Nephron (organoid): ENCODE measurements at regions not wholly inside any gene's neighbourhood (a gene's known extent, or its start where the extent isn't known, plus 50 kb on each side); places are given as distances from the start of the nearest gene placed in this dataset.

Experiments
- H3K27ac Mint-ChIP-seq, 3 experiments: 2 replicates each; pipeline ENCODE4 v1.8.0; 2020; ENCODE audit warnings: mixed read lengths in 3 of 3, mild to moderate bottlenecking in 2 of 3, moderate library complexity in 1 of 3
- H3K27me3 Mint-ChIP-seq: 2 replicates; pipeline ENCODE4 v1.8.0; 2021; ENCODE audit warnings: low read depth, mild to moderate bottlenecking, moderate library complexity, mixed read lengths
- H3K36me3 Mint-ChIP-seq: 2 replicates; pipeline ENCODE4 v1.8.0; 2020; ENCODE audit warnings: low read depth, mixed read lengths
- H3K4me1 Mint-ChIP-seq: 2 replicates; pipeline ENCODE4 v1.8.0; 2020; ENCODE audit warnings: mixed read lengths
- H3K4me3 Mint-ChIP-seq, 3 experiments: 2 replicates each; pipeline ENCODE4 v1.8.0; 2020; ENCODE audit warnings: mild to moderate bottlenecking in 3 of 3, mixed read lengths in 3 of 3, moderate library complexity in 2 of 3
- H3K9me3 Mint-ChIP-seq: 2 replicates; pipeline ENCODE4 v1.8.0; 2020; ENCODE audit warnings: mixed read lengths
- TF ChIP-seq, protein P1 (sequence below), 3 experiments: fragments of 200-600 bp; sonication (generic); IDR thresholded peaks; one replicate each; pipeline ENCODE4 v1.5.0; 2021; ENCODE audit warnings: antibody characterized with exemption in 3 of 3; ENCODE audit not compliant: unreplicated experiment in 3 of 3

DNA sequence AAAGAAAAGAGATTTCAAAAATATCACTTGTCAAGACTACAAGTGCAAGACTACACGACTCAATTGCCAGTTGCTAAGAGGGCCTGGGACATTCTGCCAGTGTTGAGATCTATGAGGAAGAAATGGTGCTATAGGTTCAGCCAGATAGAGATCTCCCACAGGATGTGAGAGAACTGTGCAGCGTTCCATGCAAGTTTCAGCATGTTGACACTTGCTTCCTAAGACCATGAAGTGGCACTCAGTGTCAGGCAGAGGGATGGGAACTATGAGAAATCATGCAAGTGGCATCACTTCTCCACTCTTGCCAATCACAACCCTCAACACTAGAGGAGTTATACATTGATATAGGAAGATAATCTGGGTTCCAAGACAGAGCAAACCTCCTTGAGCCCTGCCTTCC is 210.3 kb downstream of the CHRM2 start:
- peaks cover 14% of the 10 kb centered on the region for H3K4me1 Mint-ChIP-seq
- H3K9me3 Mint-ChIP-seq = no peaks in the 10 kb centered on the region
- no peak overlapping the region for H3K27ac Mint-ChIP-seq
- TF ChIP-seq, protein P1, sequence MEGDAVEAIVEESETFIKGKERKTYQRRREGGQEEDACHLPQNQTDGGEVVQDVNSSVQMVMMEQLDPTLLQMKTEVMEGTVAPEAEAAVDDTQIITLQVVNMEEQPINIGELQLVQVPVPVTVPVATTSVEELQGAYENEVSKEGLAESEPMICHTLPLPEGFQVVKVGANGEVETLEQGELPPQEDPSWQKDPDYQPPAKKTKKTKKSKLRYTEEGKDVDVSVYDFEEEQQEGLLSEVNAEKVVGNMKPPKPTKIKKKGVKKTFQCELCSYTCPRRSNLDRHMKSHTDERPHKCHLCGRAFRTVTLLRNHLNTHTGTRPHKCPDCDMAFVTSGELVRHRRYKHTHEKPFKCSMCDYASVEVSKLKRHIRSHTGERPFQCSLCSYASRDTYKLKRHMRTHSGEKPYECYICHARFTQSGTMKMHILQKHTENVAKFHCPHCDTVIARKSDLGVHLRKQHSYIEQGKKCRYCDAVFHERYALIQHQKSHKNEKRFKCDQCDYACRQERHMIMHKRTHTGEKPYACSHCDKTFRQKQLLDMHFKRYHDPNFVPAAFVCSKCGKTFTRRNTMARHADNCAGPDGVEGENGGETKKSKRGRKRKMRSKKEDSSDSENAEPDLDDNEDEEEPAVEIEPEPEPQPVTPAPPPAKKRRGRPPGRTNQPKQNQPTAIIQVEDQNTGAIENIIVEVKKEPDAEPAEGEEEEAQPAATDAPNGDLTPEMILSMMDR (IDR thresholded peaks at IDR 0.05; ENCODE audit: unreplicated experiment in 3 of 3) = no peak
- H3K36me3 Mint-ChIP-seq = no peaks in the 10 kb centered on the region
- H3K27me3 Mint-ChIP-seq = peaks cover 3% of the 10 kb centered on the region
- no peak overlapping the region for H3K4me3 Mint-ChIP-seq

DNA sequence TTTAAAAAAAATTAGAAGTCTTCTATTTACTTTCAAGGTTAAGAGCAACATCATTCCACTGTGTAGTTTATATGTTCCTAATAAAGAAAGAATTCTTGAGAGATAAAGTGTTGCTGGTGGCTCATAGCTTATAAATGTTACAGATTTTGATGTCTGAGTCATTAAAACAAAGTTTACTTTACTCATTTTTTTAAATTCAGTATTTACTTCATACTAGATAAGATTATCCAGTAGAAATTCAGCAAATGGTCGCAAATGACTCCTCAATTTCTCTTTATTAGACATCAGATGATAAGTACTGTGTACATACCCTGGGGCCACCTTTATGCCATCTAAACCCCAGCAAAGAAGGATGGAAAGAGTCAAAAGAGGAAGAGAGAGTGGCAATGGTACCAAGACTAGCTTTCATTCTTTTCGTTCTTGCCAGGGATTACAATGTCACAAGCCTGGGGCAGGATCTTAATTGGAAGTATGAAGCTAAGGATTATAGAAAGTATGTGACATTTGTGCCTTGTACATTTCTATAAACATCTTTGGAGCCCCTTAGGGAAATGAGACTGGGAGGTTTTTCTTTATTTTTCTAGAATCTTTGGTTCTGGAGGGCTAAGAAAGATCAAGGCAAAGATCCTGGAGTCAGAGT is 206.1 kb downstream of the CHRM2 start:
- H3K27me3 Mint-ChIP-seq = peaks cover 3% of the 10 kb centered on the region
- H3K4me3 Mint-ChIP-seq = no peak overlapping the region
- TF ChIP-seq, protein P1 (IDR thresholded peaks at IDR 0.05; ENCODE audit: unreplicated experiment in 3 of 3) = no peak
- no peaks in the 10 kb centered on the region for H3K9me3 Mint-ChIP-seq
- no peaks in the 10 kb centered on the region for H3K4me1 Mint-ChIP-seq
- H3K27ac Mint-ChIP-seq = no peak overlapping the region
- no peaks in the 10 kb centered on the region for H3K36me3 Mint-ChIP-seq

DNA sequence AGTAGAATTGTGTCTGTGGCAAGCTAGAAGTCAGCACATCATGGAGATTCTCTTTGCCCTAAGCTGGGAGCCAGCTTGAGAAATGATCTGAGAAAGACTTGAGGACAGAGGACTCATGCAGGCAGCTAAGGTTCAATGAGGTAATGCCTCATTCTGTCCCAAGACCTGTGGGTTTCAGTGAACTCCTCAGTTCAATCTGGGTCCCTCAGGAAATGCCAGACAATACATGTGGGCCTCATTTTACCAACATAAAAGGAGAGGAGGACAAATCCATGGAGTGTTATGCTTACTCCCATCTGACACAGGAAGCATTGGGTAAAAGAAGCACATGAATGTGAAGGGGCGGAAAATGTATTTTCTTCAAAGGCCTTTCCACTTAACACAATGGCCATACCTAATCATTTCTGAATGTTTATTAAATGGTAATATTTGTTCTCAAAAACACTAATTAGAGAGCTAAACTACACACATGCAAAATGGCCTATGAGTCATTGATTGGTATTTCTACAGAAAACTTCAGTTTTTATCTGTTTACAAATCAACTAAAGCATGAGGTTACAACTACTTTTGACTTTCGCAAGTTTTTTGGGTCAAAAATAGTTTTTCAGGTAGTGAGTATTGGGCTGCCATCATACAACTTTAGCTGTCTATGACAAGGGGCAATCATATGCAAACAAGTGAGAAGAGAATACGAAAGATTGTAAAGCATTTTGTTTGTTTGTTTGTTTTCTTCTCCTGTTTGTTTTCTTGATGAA is 205.3 kb downstream of the CHRM2 start:
- H3K4me3 Mint-ChIP-seq = no peak overlapping the region
- H3K27ac Mint-ChIP-seq = no peak overlapping the region

More for the DNA sequence above, 205.3 kb downstream of the CHRM2 start:
- Mint-ChIP-seq H3K27me3 (no peaks in the 10 kb centered on the region), H3K36me3 (no peaks in the 10 kb centered on the region), H3K4me1 (no peaks in the 10 kb centered on the region), H3K9me3 (no peaks in the 10 kb centered on the region)
- TF ChIP-seq, protein P1 (IDR thresholded peaks at IDR 0.05; ENCODE audit: unreplicated experiment in 3 of 3) = no peak
